ENCODE measurements at regions not wholly inside any gene's neighbourhood (a gene's known extent, or its start where the extent isn't known, plus 50 kb on each side); places are given as distances from the start of the nearest gene placed in this dataset.
A peak's percentile ranks its signal among the peaks of the same experiment; 100 is the strongest.

DNA sequence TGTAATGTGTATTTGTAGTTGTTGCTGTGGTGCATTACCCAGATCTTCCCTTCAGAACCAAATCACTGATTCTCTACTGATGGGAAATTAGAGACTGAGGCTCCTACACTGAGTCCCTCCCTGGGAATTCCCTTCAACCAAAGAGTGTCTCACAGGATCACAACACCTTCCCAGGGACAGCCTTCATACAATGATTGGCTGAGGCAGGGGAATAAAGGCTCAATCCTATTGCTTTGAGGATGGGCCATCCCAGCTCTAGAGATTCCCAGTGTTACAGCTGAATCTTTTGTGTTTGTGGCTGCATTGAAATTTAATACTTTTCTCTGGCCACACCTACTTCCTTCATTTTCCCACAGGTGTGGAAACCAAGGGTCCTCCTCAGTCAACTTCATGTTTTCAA, 96.4 kb upstream of the ELL2 start:
- no peak for DNase-seq
- Histone ChIP-seq H3K4me3 (ENCODE audit: low read length) (no peak overlapping the region), H3K9me3 (ENCODE audit: control insufficient read depth, low read depth, low read length) (no peaks in the 10 kb centered on the region), H3K27me3 (ENCODE audit: control insufficient read depth, insufficient read depth, low read length) (no peaks in the 10 kb centered on the region), H3K27ac (ENCODE audit: low read length) (no peak overlapping the region), H3K36me3 (ENCODE audit: control insufficient read depth, insufficient read depth, low read length) (no peaks in the 10 kb centered on the region), H3K4me1 (ENCODE audit: control insufficient read depth, insufficient read depth, low read length) (no peaks in the 10 kb centered on the region)

- 85% methylated on average over 3 of the region's 5 CpGs for WGBS (ENCODE audit: insufficient coverage, low lambda C conversion rate)
- no peaks in the 10 kb centered on the region for H3K36me3 ChIP-seq (ENCODE audit: control insufficient read depth, insufficient read depth, low read length)
- H3K9me3 ChIP-seq (ENCODE audit: control insufficient read depth, low read depth, low read length), result no peaks in the 10 kb centered on the region
- H3K27ac ChIP-seq (ENCODE audit: low read length), result no peak overlapping the region
- H3K4me1 ChIP-seq (ENCODE audit: control insufficient read depth, insufficient read depth, low read length), result no peaks in the 10 kb centered on the region
- H3K4me3 ChIP-seq (ENCODE audit: low read length), result no peak overlapping the region
- no peak for DNase-seq
- no peaks in the 10 kb centered on the region for H3K27me3 ChIP-seq (ENCODE audit: control insufficient read depth, insufficient read depth, low read length)
These were observed 92.8 kb upstream of the ELL2 start for GRCh38 chr5:96054311-96055030.

GRCh38 chr5:96053063-96053735, 91.5 kb upstream of the ELL2 start:
- no CpG with 5 or more reads among the region's 3 CpGs for WGBS (ENCODE audit: insufficient coverage, low lambda C conversion rate)
- no peak overlapping the region for H3K27ac ChIP-seq (ENCODE audit: low read length)
- DNase-seq, result no peak
- H3K27me3 ChIP-seq (ENCODE audit: control insufficient read depth, insufficient read depth, low read length), result no peaks in the 10 kb centered on the region
- peaks cover 3% of the 10 kb centered on the region for H3K4me1 ChIP-seq (ENCODE audit: control insufficient read depth, insufficient read depth, low read length)
- H3K9me3 ChIP-seq (ENCODE audit: control insufficient read depth, low read depth, low read length), result no peaks in the 10 kb centered on the region
- no peak overlapping the region for H3K4me3 ChIP-seq (ENCODE audit: low read length)
- H3K36me3 ChIP-seq (ENCODE audit: control insufficient read depth, insufficient read depth, low read length), result no peaks in the 10 kb centered on the region

- Histone ChIP-seq H3K27me3 (ENCODE audit: control insufficient read depth, insufficient read depth, low read length) (no peaks in the 10 kb centered on the region), H3K27ac (ENCODE audit: low read length) (no peak overlapping the region), H3K4me3 (ENCODE audit: low read length) (no peak overlapping the region), H3K36me3 (ENCODE audit: control insufficient read depth, insufficient read depth, low read length) (no peaks in the 10 kb centered on the region), H3K4me1 (ENCODE audit: control insufficient read depth, insufficient read depth, low read length) (peaks cover 7% of the 10 kb centered on the region), H3K9me3 (ENCODE audit: control insufficient read depth, low read depth, low read length) (no peaks in the 10 kb centered on the region)
- no peak for DNase-seq
- WGBS (ENCODE audit: insufficient coverage, low lambda C conversion rate), result no CpG with 5 or more reads among the region's 1 CpG
These were observed 90.7 kb upstream of the ELL2 start for GRCh38 chr5:96052374-96052773.

DNA sequence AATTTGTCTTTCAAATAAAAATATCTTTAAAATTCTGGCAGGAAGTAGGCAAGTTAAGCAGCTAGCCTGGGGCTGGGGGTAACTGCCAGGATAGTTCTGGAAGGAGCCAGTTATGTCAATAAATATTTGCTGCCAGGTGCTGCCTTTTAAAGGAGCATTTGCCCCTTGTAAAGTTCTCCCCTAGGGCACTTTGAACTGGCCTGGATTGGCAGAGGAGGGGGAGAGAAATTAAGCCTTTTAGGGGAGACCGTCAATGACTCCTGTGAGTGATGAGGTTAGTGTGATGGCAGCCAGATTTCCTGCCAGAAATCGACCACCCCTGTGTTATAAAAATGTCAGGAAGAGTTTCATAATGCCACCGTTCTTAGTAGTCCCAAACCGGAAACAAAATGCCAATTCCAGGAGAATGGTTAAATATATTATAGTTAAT, 89.8 kb upstream of the ELL2 start:
- no peak overlapping the region for H3K4me3 ChIP-seq (ENCODE audit: low read length)
- no peaks in the 10 kb centered on the region for H3K9me3 ChIP-seq (ENCODE audit: control insufficient read depth, low read depth, low read length)
- H3K4me1 ChIP-seq (ENCODE audit: control insufficient read depth, insufficient read depth, low read length), result peaks cover 7% of the 10 kb centered on the region
- 93% methylated on average over 2 of the region's 4 CpGs for WGBS (ENCODE audit: insufficient coverage, low lambda C conversion rate)
- no peaks in the 10 kb centered on the region for H3K36me3 ChIP-seq (ENCODE audit: control insufficient read depth, insufficient read depth, low read length)
- DNase-seq, result no peak
- H3K27me3 ChIP-seq (ENCODE audit: control insufficient read depth, insufficient read depth, low read length), result no peaks in the 10 kb centered on the region
- no peak overlapping the region for H3K27ac ChIP-seq (ENCODE audit: low read length)

DNA sequence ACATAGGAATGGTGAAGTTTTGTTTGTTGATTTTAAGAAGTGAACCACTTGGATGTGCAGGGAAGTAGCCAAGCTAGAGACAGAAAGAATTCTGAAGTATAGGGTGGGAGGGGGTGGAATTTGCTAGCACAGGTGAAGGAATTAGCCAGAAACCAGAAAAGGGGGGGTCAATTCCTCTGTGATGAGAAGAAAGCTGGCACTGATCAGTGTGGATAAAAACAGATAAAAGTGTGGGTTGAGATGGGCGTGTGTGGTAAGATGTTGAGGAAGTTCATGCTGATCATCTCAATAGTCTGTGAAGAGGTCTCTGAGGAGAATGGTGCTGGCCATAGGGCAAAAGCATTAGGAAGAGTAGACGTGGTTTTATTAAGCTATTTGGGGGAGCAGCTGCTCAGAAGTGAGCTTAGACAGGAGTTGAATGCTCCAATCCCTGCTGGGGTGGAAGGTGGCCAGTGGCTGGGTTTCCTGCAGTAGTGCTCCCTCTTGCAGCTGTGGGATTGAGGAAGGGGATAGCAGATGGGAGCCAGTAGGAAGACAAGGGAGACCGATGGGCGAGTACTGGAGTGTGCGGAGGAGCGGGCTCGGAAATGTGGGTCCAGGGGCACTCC, 88.7 kb upstream of the ELL2 start:
- peaks cover 11% of the 10 kb centered on the region for H3K4me1 ChIP-seq (ENCODE audit: control insufficient read depth, insufficient read depth, low read length)
- no peaks in the 10 kb centered on the region for H3K36me3 ChIP-seq (ENCODE audit: control insufficient read depth, insufficient read depth, low read length)
- no peak overlapping the region for H3K4me3 ChIP-seq (ENCODE audit: low read length)
- H3K9me3 ChIP-seq (ENCODE audit: control insufficient read depth, low read depth, low read length), result no peaks in the 10 kb centered on the region
- no peaks in the 10 kb centered on the region for H3K27me3 ChIP-seq (ENCODE audit: control insufficient read depth, insufficient read depth, low read length)
- no peak for DNase-seq
- WGBS (ENCODE audit: insufficient coverage, low lambda C conversion rate), result 100% methylated on average over 3 of the region's 7 CpGs
- no peak overlapping the region for H3K27ac ChIP-seq (ENCODE audit: low read length)

DNA sequence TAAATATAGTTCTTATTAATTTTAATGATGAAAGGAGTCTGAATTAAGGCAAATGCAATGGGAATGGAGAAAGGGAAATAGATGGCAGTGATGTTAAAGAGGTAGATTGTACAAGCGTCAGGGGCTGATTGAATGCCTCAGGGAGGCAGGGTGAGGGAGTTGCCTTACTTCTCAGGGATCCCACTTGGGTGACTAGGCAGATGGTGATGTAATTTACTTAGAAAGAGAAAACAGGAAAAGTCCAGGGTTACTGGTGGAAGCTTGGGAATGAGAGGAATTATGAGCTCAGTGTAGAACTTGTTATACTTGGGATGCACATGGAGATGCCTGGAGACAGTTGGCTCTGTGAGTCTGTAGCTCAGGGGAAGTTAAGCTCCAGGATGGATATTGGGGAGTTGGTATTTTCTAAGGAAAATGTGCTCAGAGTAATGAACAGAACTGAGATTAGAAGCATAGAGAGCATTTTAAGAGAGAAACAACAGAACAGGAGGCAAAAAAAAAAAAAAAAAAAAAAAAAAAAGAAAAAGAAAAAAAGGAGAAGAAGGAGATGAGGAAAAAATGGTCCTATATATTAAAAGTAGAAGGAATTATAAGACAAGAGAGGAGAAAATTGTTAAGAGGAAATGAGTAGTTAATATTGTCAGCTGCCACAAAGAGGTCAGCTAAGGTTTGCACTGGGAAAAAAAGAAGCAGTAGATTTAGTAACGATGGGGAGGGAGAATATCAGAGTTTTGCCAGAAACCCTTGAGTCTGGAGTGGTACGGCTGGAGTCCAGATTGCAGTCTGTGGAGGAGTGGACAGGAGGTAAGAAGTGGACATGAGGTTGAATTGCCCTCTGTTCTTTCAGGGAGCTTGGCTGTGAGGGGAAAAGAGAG, 88.0 kb upstream of the ELL2 start:
- peak in 1 of 2 donors; percentile 54 for DNase-seq

GRCh38 chr5:96048763-96049162, 87.1 kb upstream of the ELL2 start:
- H3K27me3 ChIP-seq (ENCODE audit: control insufficient read depth, insufficient read depth, low read length), result no peaks in the 10 kb centered on the region
- H3K4me1 ChIP-seq (ENCODE audit: control insufficient read depth, insufficient read depth, low read length), result peaks cover 11% of the 10 kb centered on the region
- no peak overlapping the region for H3K4me3 ChIP-seq (ENCODE audit: low read length)
- peak; percentile 78 to 87 for DNase-seq
- peak overlapping the region; percentile 36 for H3K27ac ChIP-seq (ENCODE audit: low read length)
- 29% methylated on average over 1 of the region's 6 CpGs for WGBS (ENCODE audit: insufficient coverage, low lambda C conversion rate)
- H3K36me3 ChIP-seq (ENCODE audit: control insufficient read depth, insufficient read depth, low read length), result no peaks in the 10 kb centered on the region
- no peaks in the 10 kb centered on the region for H3K9me3 ChIP-seq (ENCODE audit: control insufficient read depth, low read depth, low read length)

More for the DNA sequence above, 88.0 kb upstream of the ELL2 start:
- no peaks in the 10 kb centered on the region for H3K9me3 ChIP-seq (ENCODE audit: control insufficient read depth, low read depth, low read length)
- no CpG with 5 or more reads among the region's 3 CpGs for WGBS (ENCODE audit: insufficient coverage, low lambda C conversion rate)
- H3K36me3 ChIP-seq (ENCODE audit: control insufficient read depth, insufficient read depth, low read length), result no peaks in the 10 kb centered on the region
- H3K27me3 ChIP-seq (ENCODE audit: control insufficient read depth, insufficient read depth, low read length), result no peaks in the 10 kb centered on the region
- H3K27ac ChIP-seq (ENCODE audit: low read length), result peak overlapping the region; percentile 36
- H3K4me3 ChIP-seq (ENCODE audit: low read length), result no peak overlapping the region
- peaks cover 11% of the 10 kb centered on the region for H3K4me1 ChIP-seq (ENCODE audit: control insufficient read depth, insufficient read depth, low read length)

- no peak overlapping the region for H3K27ac ChIP-seq (ENCODE audit: low read length)
- peaks cover 13% of the 10 kb centered on the region for H3K4me1 ChIP-seq (ENCODE audit: control insufficient read depth, insufficient read depth, low read length)
- WGBS (ENCODE audit: insufficient coverage, low lambda C conversion rate), result 40% methylated on average over 1 of the region's 5 CpGs
- H3K36me3 ChIP-seq (ENCODE audit: control insufficient read depth, insufficient read depth, low read length), result no peaks in the 10 kb centered on the region
- H3K9me3 ChIP-seq (ENCODE audit: control insufficient read depth, low read depth, low read length), result no peaks in the 10 kb centered on the region
- no peak overlapping the region for H3K4me3 ChIP-seq (ENCODE audit: low read length)
- no peaks in the 10 kb centered on the region for H3K27me3 ChIP-seq (ENCODE audit: control insufficient read depth, insufficient read depth, low read length)
- peak in 1 of 2 donors; percentile 32 for DNase-seq
These were observed 84.2 kb upstream of the ELL2 start for GRCh38 chr5:96045888-96046287.

DNA sequence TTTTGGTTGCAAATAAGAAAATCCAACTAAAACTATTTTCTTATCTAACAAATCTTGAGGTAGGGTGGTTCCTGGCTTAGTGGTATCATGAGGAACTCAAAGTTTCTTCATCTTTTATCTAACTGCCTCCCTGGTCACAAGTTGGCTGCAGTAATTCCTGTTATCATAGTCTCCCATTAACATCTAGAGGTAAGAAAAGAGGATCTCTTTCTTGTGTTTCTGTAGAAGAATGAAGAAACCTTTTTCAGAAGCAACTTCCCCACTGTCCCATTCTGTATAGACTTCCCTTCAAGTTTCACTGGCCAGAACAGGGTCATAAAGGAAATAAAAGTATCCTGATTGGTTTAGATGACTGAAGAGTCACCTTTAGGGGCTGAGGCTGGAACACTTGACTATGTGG, 81.8 kb upstream of the ELL2 start:
- Histone ChIP-seq H3K27me3 (ENCODE audit: control insufficient read depth, insufficient read depth, low read length) (no peaks in the 10 kb centered on the region), H3K4me3 (ENCODE audit: low read length) (no peak overlapping the region), H3K27ac (ENCODE audit: low read length) (peak overlapping the region; percentile 50), H3K9me3 (ENCODE audit: control insufficient read depth, low read depth, low read length) (no peaks in the 10 kb centered on the region), H3K4me1 (ENCODE audit: control insufficient read depth, insufficient read depth, low read length) (peaks cover 13% of the 10 kb centered on the region), H3K36me3 (ENCODE audit: control insufficient read depth, insufficient read depth, low read length) (no peaks in the 10 kb centered on the region)
- DNase-seq, result peak in 1 of 2 donors; percentile 20

Data from large intestine (tissue), 3 donors.